Endothelial cell (in vitro differentiated cells): ENCODE measurements at regions not wholly inside any gene's neighbourhood (a gene's known extent, or its start where the extent isn't known, plus 50 kb on each side); places are given as distances from the start of the nearest gene placed in this dataset.

Experiments
- DNase-seq: peaks from one replicate; pipeline ENCODE4 v3.0.0; 2021; ENCODE audit warnings: low spot score
- H3K27ac Mint-ChIP-seq: one replicate; pipeline ENCODE4 v1.8.0; 2021; ENCODE audit warnings: mixed read lengths, inconsistent platforms; ENCODE audit not compliant: unreplicated experiment
- H3K27me3 Mint-ChIP-seq: one replicate; pipeline ENCODE4 v1.8.0; 2021; ENCODE audit warnings: mild to moderate bottlenecking, moderate library complexity, mixed read lengths, inconsistent platforms; ENCODE audit not compliant: unreplicated experiment
- H3K36me3 Mint-ChIP-seq: one replicate; pipeline ENCODE4 v1.8.0; 2021; ENCODE audit warnings: mild to moderate bottlenecking, low read depth, mixed read lengths, inconsistent platforms; ENCODE audit not compliant: unreplicated experiment
- H3K4me1 Mint-ChIP-seq: one replicate; pipeline ENCODE4 v1.8.0; 2021; ENCODE audit warnings: mild to moderate bottlenecking, mixed read lengths, inconsistent platforms; ENCODE audit not compliant: unreplicated experiment
- H3K4me3 Mint-ChIP-seq: one replicate; pipeline ENCODE4 v1.8.0; 2021; ENCODE audit warnings: mild to moderate bottlenecking, mixed read lengths, inconsistent platforms; ENCODE audit not compliant: unreplicated experiment
- H3K9me3 Mint-ChIP-seq: one replicate; pipeline ENCODE4 v1.8.0; 2021; ENCODE audit warnings: mixed read lengths, inconsistent platforms; ENCODE audit not compliant: unreplicated experiment
- TF ChIP-seq, protein P1 (sequence below): fragments of 200-600 bp; sonication (generic); IDR thresholded peaks from one replicate; pipeline ENCODE4 v1.5.0; 2021; ENCODE audit warnings: antibody characterized with exemption; ENCODE audit not compliant: unreplicated experiment

DNA sequence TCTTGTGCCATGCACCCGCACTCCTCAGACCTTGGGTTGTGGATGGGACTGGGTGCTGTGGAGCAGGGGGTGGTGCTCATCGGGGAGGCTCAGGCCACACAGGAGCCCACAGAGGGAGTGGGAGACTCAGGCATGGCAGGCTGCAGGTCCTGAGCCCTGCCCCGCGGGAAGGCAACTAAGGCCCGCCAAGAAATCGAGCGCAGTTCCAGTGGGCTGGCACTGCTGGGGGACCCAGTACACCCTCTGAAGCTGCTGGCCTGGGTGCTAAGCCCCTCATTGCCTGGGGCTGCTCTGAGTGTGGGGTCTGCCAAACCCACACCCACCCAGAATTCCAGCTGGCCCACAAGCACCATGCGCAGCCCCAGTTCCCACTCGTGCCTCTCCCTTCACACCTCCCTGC is 450.5 kb upstream of the FGF16 start:
- H3K27ac Mint-ChIP-seq, result no peak overlapping the region

DNA sequence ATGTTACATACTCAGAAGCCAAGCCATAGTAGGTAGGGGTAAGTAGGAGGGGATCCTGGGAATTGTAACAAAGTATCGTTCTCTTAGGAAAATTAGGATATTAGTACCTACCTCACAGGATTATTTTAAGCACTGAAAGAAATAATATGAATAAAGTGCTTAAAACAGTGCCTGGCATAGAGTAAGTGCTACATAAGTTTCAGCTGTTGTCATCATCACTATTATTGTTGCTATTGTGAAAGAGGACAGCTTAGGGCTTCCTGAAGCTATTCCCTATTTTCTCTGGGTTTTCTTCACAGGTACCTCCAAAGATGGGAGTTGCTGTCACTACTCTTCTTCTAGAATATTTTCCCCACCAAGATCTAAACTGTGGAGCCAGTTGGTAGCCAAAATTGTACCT is 443.7 kb upstream of the FGF16 start:
- H3K4me1 Mint-ChIP-seq, result no peaks in the 10 kb centered on the region
- H3K27ac Mint-ChIP-seq, result no peak overlapping the region
- H3K36me3 Mint-ChIP-seq, result no peaks in the 10 kb centered on the region
- H3K27me3 Mint-ChIP-seq, result peaks cover 2% of the 10 kb centered on the region
- TF ChIP-seq, protein P1, sequence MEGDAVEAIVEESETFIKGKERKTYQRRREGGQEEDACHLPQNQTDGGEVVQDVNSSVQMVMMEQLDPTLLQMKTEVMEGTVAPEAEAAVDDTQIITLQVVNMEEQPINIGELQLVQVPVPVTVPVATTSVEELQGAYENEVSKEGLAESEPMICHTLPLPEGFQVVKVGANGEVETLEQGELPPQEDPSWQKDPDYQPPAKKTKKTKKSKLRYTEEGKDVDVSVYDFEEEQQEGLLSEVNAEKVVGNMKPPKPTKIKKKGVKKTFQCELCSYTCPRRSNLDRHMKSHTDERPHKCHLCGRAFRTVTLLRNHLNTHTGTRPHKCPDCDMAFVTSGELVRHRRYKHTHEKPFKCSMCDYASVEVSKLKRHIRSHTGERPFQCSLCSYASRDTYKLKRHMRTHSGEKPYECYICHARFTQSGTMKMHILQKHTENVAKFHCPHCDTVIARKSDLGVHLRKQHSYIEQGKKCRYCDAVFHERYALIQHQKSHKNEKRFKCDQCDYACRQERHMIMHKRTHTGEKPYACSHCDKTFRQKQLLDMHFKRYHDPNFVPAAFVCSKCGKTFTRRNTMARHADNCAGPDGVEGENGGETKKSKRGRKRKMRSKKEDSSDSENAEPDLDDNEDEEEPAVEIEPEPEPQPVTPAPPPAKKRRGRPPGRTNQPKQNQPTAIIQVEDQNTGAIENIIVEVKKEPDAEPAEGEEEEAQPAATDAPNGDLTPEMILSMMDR, result no peak
- no peaks in the 10 kb centered on the region for H3K9me3 Mint-ChIP-seq
- no peak for DNase-seq
- H3K4me3 Mint-ChIP-seq, result no peak overlapping the region

More for the DNA sequence above, 450.5 kb upstream of the FGF16 start:
- peaks cover 2% of the 10 kb centered on the region for H3K27me3 Mint-ChIP-seq
- H3K4me1 Mint-ChIP-seq, result no peaks in the 10 kb centered on the region
- H3K9me3 Mint-ChIP-seq, result peaks cover 4% of the 10 kb centered on the region
- no peak for DNase-seq
- H3K36me3 Mint-ChIP-seq, result no peaks in the 10 kb centered on the region
- H3K4me3 Mint-ChIP-seq, result no peak overlapping the region
- TF ChIP-seq, protein P1, result no peak

DNA sequence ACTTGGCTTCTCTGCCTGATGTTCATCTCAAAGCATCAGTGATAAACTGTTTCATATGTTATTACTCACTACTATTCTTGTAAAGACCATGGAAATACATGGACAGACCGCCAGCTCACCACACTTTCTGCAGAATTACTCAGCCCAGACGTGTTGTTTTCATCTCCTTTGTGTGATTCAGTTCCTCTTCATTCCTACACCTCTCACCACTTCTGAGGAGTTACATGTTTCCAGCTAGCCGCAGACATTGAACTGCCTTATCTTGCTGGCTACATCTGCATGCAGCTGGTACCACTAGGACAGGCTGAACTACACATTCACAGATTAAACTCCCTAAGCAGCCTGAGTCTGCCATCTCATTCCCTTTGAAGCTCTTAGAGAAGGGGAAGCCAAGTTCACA is 443.2 kb upstream of the FGF16 start:
- no peaks in the 10 kb centered on the region for H3K4me1 Mint-ChIP-seq
- H3K27me3 Mint-ChIP-seq, result peaks cover 2% of the 10 kb centered on the region
- no peaks in the 10 kb centered on the region for H3K9me3 Mint-ChIP-seq
- no peaks in the 10 kb centered on the region for H3K36me3 Mint-ChIP-seq
- TF ChIP-seq, protein P1, result no peak
- H3K27ac Mint-ChIP-seq, result no peak overlapping the region
- DNase-seq, result no peak
- no peak overlapping the region for H3K4me3 Mint-ChIP-seq

DNA sequence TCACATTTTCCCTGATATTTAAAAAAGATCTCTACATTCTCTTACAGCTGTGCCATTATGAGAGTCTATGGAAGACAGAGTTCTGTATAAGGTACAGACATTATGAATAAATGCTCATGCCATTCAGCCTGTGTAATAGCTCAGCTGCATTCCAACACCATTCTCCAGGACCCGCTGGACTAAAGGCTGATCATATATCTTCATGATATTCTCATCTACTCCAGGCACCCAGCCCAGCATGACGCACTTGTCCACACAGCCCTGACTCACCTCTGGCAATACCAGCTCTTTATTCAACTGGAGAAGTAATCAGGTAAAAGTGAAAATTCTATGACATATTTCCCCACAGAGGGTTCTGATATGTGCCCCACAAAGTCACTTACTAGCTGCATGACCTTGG is 437.5 kb upstream of the FGF16 start:
- H3K4me3 Mint-ChIP-seq, result no peak overlapping the region
- H3K27ac Mint-ChIP-seq, result no peak overlapping the region
- TF ChIP-seq, protein P1, result no peak
- no peaks in the 10 kb centered on the region for H3K27me3 Mint-ChIP-seq
- H3K4me1 Mint-ChIP-seq, result no peaks in the 10 kb centered on the region
- no peak for DNase-seq
- H3K9me3 Mint-ChIP-seq, result no peaks in the 10 kb centered on the region
- H3K36me3 Mint-ChIP-seq, result no peaks in the 10 kb centered on the region

DNA sequence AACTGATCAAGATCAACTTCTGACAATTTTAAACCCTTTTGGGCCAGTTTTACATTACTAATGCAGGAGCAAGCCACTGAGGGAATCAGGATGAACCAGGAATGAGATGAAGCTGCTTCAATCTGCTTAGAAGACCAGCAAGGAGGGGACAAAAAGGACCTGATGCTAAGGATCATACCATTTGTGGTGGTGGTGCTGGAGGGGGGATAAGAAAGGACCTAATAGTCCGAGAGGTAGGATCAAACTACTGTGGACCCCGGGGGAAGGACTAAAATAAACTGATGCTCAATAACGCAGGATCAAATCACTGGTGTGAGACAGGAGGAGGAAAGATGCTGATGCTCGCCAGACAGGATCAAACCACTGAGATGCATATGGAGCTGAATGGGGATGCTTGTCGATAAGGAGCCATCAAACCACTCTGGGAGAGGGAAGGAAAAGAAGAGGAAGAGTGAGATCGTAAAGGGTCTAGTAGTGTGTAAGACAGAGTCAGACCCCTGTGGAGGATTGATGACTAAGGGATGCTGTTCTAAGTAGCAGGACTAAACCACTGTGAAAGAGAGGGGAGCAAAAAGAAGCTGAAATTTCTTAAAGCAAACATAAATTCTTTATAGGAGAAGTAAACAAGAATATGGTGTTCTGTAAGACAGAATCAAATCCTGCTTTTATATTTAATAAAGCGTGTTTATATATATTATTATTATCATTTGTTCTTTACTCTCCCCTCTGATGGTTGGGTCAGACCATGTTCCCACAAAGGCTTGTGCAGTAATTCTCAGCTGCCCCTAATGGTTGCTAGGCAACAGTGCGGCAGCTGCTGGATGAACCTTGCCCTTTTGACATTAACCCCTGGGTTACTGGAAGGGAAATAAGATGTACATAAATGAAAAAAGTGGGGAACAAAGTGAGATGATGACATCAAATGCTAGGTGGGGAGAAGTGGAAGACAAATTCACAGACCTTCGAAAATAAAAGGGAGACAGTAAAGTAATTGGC is 432.5 kb upstream of the FGF16 start:
- no peaks in the 10 kb centered on the region for H3K27me3 Mint-ChIP-seq
- DNase-seq, result peak; percentile 11
- H3K9me3 Mint-ChIP-seq, result no peaks in the 10 kb centered on the region
- no peaks in the 10 kb centered on the region for H3K4me1 Mint-ChIP-seq
- H3K27ac Mint-ChIP-seq, result no peak overlapping the region
- no peak overlapping the region for H3K4me3 Mint-ChIP-seq
- TF ChIP-seq, protein P1, result no peak
- H3K36me3 Mint-ChIP-seq, result no peaks in the 10 kb centered on the region
